IgD-negative memory B cell (primary cell): ENCODE measurements at regions not wholly inside any gene's neighbourhood (a gene's known extent, or its start where the extent isn't known, plus 50 kb on each side); places are given as distances from the start of the nearest gene placed in this dataset.

Source experiments
- H3K27ac Mint-ChIP-seq, 3 donors: one replicate each; pipeline ENCODE4 v1.8.0; 2020 to 2022; ENCODE audit warnings: mild to moderate bottlenecking in 3 of 3, mixed read lengths in 3 of 3, moderate library complexity in 1 of 3
- H3K27me3 Mint-ChIP-seq: one replicate; pipeline ENCODE4 v1.8.0; 2021; ENCODE audit warnings: mixed read lengths
- H3K36me3 Mint-ChIP-seq: one replicate; pipeline ENCODE4 v1.8.0; 2020; ENCODE audit warnings: mild to moderate bottlenecking, mixed read lengths
- H3K4me1 Mint-ChIP-seq, 3 donors: one replicate each; pipeline ENCODE4 v1.8.0; 2020 to 2022; ENCODE audit warnings: mixed read lengths in 3 of 3, mild to moderate bottlenecking in 1 of 3
- H3K4me3 Mint-ChIP-seq, 4 donors: one replicate each; pipeline ENCODE4 v1.8.0; 2020 to 2022; ENCODE audit warnings: mild to moderate bottlenecking in 4 of 4, mixed read lengths in 4 of 4, moderate library complexity in 3 of 4
- H3K9me3 Mint-ChIP-seq, 3 donors: one replicate each; pipeline ENCODE4 v1.8.0; 2020 to 2021; ENCODE audit warnings: mixed read lengths in 3 of 3, mild to moderate bottlenecking in 1 of 3

DNA sequence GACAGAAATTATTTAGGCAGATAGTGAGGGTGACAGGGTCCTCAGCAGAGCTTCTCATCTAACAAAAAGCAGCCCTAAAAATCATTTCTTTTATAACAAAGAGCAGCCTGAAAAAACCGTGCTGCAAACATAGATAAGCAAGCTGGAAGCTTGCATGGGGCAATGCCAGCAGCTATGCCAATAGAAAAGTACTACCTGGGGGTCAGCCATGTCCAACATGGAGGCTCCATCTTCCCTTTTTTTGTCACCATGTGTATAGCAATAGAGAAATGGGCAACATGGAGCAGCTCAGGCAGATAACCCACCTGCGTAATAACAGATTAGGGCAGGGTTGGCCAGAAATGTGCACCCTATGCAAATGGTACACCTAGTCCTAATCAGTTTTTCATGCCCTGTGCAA is 57.4 kb upstream of the IGLL5 start:
- Mint-ChIP-seq H3K4me1 (no peaks in the 10 kb centered on the region), H3K9me3 (peaks cover 0 to 7% (median 1%) of the 10 kb centered on the region in 3 donors), H3K27ac (no peak overlapping the region), H3K4me3 (no peak overlapping the region), H3K36me3 (peaks cover 2% of the 10 kb centered on the region), H3K27me3 (peaks cover 27% of the 10 kb centered on the region)

DNA sequence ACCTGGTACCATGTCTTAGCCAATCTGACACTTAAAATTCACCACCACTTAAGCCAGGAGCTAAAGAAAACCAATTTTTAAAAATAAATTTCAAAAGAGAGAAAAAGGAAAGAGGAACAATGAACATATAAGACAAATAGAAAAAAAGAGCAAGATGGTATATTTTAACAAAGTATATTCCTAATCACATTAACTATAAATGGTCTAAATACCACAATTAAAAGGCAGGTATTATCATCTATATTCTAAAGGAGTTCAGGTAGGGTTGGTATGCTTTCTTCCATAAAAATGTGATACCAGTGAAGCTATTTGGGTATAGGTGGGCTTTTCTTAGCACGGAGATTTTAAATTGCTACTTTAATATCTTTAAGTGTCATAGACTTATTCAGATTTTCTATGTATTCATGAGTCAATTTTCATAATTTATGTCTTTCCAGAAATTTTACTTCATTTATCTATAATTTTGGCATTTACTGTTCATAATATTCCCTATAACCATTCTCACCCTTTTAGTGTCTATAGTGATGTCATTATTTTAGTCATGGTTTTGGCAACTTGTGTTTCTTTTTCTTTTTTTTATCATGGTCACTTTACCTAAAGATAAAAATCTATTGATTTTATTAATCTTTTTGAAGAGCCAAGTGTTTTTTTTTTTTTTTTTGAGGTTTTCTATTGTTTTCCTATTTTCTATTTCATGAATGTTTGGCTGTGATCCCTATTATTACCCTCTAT is 56.5 kb upstream of the IGLL5 start:
- Mint-ChIP-seq H3K4me1 (no peaks in the 10 kb centered on the region), H3K27me3 (peaks cover 31% of the 10 kb centered on the region), H3K4me3 (no peak overlapping the region), H3K9me3 (peaks cover 0 to 7% (median 1%) of the 10 kb centered on the region in 3 donors), H3K27ac (no peak overlapping the region), H3K36me3 (peaks cover 2% of the 10 kb centered on the region)

DNA sequence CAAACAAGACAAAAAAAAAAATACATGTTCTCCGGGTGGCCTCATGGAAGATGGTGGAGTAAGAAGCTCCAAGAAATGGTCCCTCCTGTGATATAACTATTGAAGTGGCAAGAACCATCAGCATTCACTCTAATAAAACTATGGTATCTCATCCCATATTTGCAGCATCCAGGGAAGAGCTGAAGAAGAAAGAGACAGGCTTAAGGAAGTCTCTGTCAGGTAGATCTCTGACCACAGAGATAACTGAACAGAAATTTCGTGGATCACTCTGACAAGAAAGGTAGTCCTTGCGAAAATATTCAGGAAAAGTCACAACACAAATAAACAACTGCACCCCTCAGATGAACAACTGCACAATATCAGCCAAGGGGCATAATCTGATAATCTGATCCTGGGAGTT is 54.6 kb upstream of the IGLL5 start:
- H3K36me3 Mint-ChIP-seq = peaks cover 2% of the 10 kb centered on the region
- H3K4me1 Mint-ChIP-seq = peaks cover 3 to 4% (median 4%) of the 10 kb centered on the region in 3 donors
- H3K27ac Mint-ChIP-seq = no peak overlapping the region
- H3K9me3 Mint-ChIP-seq = peaks cover 0 to 7% (median 1%) of the 10 kb centered on the region in 3 donors
- peaks cover 30% of the 10 kb centered on the region for H3K27me3 Mint-ChIP-seq
- no peak overlapping the region for H3K4me3 Mint-ChIP-seq

DNA sequence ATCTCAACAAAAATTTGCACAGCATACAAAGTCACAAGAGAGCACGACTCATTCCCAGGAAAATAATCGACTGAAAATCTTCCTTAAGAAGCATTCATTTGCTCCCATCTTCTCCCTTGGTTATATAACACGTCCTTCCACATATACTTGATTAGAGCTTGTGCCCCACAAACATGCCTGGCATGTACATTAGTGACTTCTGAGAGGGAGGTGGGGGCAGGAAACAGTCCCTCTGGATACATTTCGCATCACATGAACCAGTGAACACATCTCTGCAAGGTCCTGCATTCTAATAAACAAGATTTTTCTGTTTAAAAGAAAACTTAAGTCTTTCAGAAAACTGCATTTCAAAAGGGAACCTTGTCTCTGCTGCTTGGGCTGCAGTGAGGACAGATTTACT is 54.1 kb upstream of the IGLL5 start:
- Mint-ChIP-seq H3K27ac (peak overlapping the region in 1 of 3 donors; percentile 23), H3K27me3 (peaks cover 32% of the 10 kb centered on the region), H3K4me1 (peaks cover 8% of the 10 kb centered on the region in 3 donors), H3K36me3 (peaks cover 2% of the 10 kb centered on the region), H3K4me3 (no peak overlapping the region), H3K9me3 (peaks cover 0 to 7% (median 1%) of the 10 kb centered on the region in 3 donors)

DNA sequence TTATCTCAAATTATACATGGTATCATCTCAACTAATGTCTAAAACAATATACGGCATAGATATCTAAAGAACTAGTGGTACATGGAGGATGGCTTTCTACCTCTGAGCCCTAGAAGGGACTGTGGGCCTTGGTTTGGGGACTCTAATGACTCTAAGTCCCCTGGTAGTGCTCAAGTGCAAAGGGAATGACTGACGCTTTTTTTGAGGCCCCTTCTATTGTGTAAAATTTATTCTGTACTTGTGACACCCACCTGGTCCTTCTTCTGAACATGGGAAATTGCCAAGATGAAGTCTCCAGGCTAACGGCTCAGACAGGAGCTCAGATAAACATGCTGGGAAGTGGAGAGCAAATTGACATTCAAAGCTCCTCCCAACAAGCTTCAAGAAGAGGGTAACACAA is 53.4 kb upstream of the IGLL5 start:
- no peak overlapping the region for H3K27ac Mint-ChIP-seq
- peaks cover 2% of the 10 kb centered on the region for H3K36me3 Mint-ChIP-seq
- H3K27me3 Mint-ChIP-seq = peaks cover 32% of the 10 kb centered on the region

DNA sequence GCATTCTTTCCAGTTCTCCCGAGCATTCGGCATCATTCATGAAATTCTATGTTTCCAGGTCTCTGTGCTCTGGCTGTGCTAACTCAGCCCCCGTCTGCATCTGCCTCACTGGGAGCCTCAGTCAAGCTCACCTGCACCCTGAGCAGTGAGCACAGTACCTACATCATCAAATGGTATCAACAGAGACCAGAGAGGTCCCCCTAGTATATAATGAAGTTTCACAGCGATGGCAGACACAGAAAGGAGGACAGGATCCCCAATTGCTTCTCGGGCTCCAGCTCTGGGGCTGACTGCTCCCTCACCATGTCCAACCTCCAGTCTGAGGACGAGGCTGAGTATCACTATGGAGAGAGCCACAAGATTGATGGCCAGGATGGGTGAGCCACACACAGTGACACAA is 52.8 kb upstream of the IGLL5 start:
- peaks cover 32% of the 10 kb centered on the region for H3K27me3 Mint-ChIP-seq
- peaks cover 2% of the 10 kb centered on the region for H3K36me3 Mint-ChIP-seq
- no peak overlapping the region for H3K4me3 Mint-ChIP-seq
- peaks cover 0 to 7% (median 1%) of the 10 kb centered on the region in 3 donors for H3K9me3 Mint-ChIP-seq
- H3K27ac Mint-ChIP-seq = no peak overlapping the region
- peaks cover 8% of the 10 kb centered on the region in 3 donors for H3K4me1 Mint-ChIP-seq

More for the DNA sequence above, 53.4 kb upstream of the IGLL5 start:
- H3K9me3 Mint-ChIP-seq = peaks cover 0 to 7% (median 1%) of the 10 kb centered on the region in 3 donors
- H3K4me1 Mint-ChIP-seq = peaks cover 8% of the 10 kb centered on the region in 3 donors
- H3K4me3 Mint-ChIP-seq = no peak overlapping the region

DNA sequence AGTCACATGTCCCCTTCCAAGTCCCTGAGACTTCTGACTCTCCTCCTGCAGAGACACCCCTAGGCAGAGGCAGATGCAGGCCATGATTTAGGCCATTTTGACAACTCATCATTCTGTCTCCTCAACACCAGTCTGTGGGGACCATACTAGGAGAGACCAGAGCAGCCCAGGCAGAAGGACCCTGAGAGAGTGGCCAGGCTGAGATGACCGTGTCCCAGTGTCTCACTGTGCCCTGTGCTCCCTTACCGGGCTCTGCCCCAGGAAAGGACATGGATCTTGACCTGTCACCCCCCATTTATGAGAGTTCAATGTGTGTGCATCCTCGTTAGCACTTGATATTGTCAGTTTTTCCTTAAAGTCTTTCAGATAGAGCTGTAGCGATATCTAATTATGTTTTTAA is 52.4 kb upstream of the IGLL5 start:
- Mint-ChIP-seq H3K4me3 (no peak overlapping the region), H3K27me3 (peaks cover 32% of the 10 kb centered on the region), H3K27ac (no peak overlapping the region), H3K36me3 (peaks cover 2% of the 10 kb centered on the region), H3K4me1 (peaks cover 8 to 12% (median 8%) of the 10 kb centered on the region in 3 donors), H3K9me3 (peaks cover 0 to 7% (median 1%) of the 10 kb centered on the region in 3 donors)

DNA sequence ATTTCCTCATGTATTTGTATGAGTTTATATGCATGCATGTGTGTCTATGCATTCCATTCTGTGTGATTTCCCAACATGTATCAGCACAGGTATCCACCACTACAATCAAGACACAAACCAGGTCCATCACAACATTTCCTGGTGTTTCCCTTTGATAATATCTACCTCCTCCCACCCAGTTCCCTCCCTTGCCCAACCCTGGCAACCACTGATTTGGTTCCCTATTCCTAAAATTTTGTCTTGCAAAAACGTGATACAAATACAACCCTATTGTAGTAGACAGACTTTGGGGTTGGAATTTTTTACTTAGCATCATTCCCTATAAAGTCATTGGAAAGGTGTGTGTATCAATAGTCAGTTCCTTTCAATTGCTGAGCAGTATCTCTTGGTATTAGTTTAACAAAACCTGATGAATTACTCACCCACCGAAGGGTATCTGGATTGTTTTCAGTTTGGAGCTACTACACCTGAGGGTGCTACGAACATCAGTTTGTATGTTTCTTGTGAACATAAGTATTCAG is 51.8 kb upstream of the IGLL5 start:
- Mint-ChIP-seq H3K27ac (no peak overlapping the region), H3K4me1 (peaks cover 8 to 18% (median 10%) of the 10 kb centered on the region in 3 donors), H3K36me3 (no peaks in the 10 kb centered on the region), H3K27me3 (peaks cover 30% of the 10 kb centered on the region), H3K9me3 (peaks cover 0 to 3% (median 1%) of the 10 kb centered on the region in 3 donors), H3K4me3 (no peak overlapping the region)

DNA sequence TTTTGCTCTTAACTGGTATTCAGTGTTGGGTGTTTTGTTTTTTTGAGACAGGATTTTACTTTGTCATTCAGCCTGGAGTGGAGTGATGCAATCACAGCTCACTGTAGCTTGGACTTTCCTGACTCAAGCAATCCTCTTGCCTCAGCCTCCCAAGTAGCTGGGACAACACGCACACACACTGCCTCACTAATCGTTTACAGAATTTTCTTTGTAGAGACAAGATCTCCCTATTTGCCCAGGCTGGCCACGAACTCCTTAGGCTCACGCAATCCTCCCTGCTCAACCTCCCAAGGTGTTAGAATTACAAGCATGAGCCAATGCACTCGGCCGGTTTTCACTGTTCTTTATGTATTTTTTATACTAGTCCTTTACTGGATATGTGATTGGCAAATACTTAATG is 51.0 kb upstream of the IGLL5 start:
- H3K27me3 Mint-ChIP-seq = peaks cover 28% of the 10 kb centered on the region

More for the DNA sequence above, 51.0 kb upstream of the IGLL5 start:
- Mint-ChIP-seq H3K4me1 (peaks cover 8 to 20% (median 14%) of the 10 kb centered on the region in 3 donors), H3K36me3 (no peaks in the 10 kb centered on the region), H3K4me3 (no peak overlapping the region), H3K27ac (no peak overlapping the region), H3K9me3 (peaks cover 0 to 1% (median 0%) of the 10 kb centered on the region in 3 donors)
